HG03103 (cell line): ENCODE measurements at regions not wholly inside any gene's neighbourhood (a gene's known extent, or its start where the extent isn't known, plus 50 kb on each side); places are given as distances from the start of the nearest gene placed in this dataset.

Experiments used
- ATAC-seq: cut with Tn5 transposase; IDR thresholded peaks from one replicate; pipeline ENCODE4 v1.9.1; 2021; ENCODE audit warnings: low read depth; ENCODE audit not compliant: unreplicated experiment

- ATAC-seq: no peak
These were observed 1044.2 kb downstream of the AGBL1 start for GRCh38 chr15:87123676-87124382.

GRCh38 chr15:87121336-87121735 lies 1041.7 kb downstream of the AGBL1 start:
- ATAC-seq: no peak

- ATAC-seq: no peak
These were observed 1040.9 kb downstream of the AGBL1 start for GRCh38 chr15:87120555-87120954.

GRCh38 chr15:87118846-87119245 lies 1039.2 kb downstream of the AGBL1 start:
- ATAC-seq: no peak

- no peak for ATAC-seq
These were observed 1038.8 kb downstream of the AGBL1 start for GRCh38 chr15:87118435-87118834.

DNA sequence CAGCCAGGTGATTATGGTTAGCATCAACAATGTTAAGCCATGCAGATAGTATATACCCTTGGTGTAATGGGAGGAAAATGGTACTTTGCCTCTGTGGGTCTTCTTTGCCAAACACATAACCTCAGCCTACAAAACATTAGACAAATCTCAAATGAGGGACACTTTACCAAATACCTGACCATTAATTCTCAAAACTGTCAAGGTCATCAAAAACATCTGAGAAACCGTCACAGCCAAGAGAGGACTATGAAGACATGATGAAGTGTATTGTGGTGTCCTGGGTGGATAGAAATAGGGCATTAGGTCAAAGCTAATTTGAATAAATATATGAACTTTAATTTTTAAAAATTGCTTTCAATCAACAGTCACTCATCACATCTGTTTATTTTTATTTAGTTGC lies 1036.1 kb downstream of the AGBL1 start:
- no peak for ATAC-seq

GRCh38 chr15:87099916-87100315 lies 1020.2 kb downstream of the AGBL1 start:
- ATAC-seq: no peak

DNA sequence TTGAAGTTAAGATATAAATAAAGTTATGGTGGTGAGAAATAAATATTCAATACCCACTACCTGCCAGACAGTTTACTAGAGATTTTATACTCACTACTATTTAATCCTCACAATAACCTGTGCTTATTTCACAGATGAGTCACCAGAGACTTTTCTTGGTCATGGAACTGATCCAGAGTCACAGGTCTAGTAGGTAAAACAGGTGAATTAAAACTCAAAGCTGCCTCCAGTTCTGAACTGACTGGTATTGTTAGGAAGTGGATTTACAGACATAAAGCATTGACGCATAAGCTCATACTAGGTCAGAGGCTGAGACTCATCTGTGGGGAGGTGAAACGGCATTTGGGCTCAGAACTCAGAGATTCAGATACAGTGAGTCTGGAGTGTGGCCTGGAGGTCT lies 1009.9 kb downstream of the AGBL1 start:
- no peak for ATAC-seq

DNA sequence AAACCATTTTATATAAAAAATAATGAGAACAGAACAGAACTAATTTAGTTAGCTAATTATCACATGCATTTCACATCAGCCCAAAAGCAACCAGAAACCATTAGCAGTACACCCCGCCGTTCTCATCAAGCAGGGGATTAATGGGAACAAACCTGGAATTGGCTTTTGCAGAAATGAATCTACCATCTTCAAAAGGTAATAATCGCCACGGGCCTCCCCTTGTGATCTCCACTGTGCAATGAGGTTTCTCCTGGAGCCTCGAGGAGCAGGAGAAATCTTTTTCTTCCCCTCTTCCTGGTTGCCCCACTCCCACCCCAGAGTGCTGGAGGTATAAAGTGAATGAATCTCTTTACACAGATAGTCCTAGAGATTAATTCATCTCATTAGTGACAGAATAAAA lies 1003.5 kb downstream of the AGBL1 start:
- no peak for ATAC-seq

- no peak for ATAC-seq
These were observed 1002.9 kb downstream of the AGBL1 start for GRCh38 chr15:87082581-87082980.

DNA sequence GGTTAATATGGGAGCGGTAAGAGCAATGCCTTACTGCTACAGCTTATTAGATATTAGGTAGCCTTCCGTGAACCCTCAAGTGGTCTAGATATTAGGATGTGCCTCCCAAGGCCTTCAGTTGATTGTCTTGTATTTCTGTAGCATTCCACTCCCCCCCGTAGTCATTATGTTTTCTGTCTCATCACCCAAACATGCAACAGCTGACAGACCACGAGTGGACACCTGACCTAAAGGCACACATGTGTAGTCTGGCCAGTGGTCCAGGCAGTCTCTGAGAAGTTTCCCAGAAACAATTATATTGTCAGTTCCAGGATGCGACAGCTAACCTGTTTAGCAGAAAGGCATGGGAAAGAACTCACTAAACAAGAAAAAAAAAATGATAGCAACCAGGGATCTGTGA lies 1000.9 kb downstream of the AGBL1 start:
- no peak for ATAC-seq
